Liver (tissue), 3 donors: ENCODE measurements at regions not wholly inside any gene's neighbourhood (a gene's known extent, or its start where the extent isn't known, plus 50 kb on each side); places are given as distances from the start of the nearest gene placed in this dataset.

ENCODE experiments used
- CTCF ChIP-seq: fragments of 150-350 bp; IDR thresholded peaks from 2 replicates; pipeline ENCODE4 v1.5.1; 2017; ENCODE audit warnings: improper control_type of control experiment, low read depth, low read length; ENCODE audit not compliant: missing input control
- EGR1 ChIP-seq, 2 donors: IDR thresholded peaks; 2 replicates each; pipeline ENCODE4 v1.6.1; 2016 to 2018; ENCODE audit warnings: antibody characterized with exemption in 2 of 2, low read depth in 2 of 2
- FOXA1 ChIP-seq: IDR thresholded peaks from 2 replicates; pipeline ENCODE4 v1.6.1; 2016; ENCODE audit warnings: antibody characterized with exemption
- FOXA2 ChIP-seq: IDR thresholded peaks from 2 replicates; pipeline ENCODE4 v1.6.1; 2016; ENCODE audit warnings: antibody characterized with exemption
- HNF4A ChIP-seq, 2 donors: conservative IDR thresholded peaks; 2 replicates each; pipeline ENCODE4 v1.6.1; 2016; ENCODE audit warnings: antibody characterized with exemption in 2 of 2, mild to moderate bottlenecking in 2 of 2
- JUND ChIP-seq, 2 donors: IDR thresholded peaks; 2 replicates each; pipeline ENCODE4 v1.6.1; 2016; ENCODE audit warnings: antibody characterized with exemption in 2 of 2
- MAX ChIP-seq: IDR thresholded peaks from 2 replicates; pipeline ENCODE4 v1.6.1; 2016; ENCODE audit warnings: antibody characterized with exemption
- REST ChIP-seq: IDR thresholded peaks from 2 replicates; pipeline ENCODE4 v1.6.1; 2016; ENCODE audit warnings: antibody characterized with exemption, mild to moderate bottlenecking
- SP1 ChIP-seq: IDR thresholded peaks from 2 replicates; pipeline ENCODE4 v1.6.1; 2018; ENCODE audit warnings: antibody characterized with exemption, mild to moderate bottlenecking
- TAF1 ChIP-seq: conservative IDR thresholded peaks from 2 replicates; pipeline ENCODE4 v1.6.1; 2016; ENCODE audit warnings: antibody characterized with exemption, mild to moderate bottlenecking
- YY1 ChIP-seq: IDR thresholded peaks from 2 replicates; pipeline ENCODE4 v1.6.1; 2016; ENCODE audit warnings: antibody characterized with exemption, mild to moderate bottlenecking
- ZBTB33 ChIP-seq: IDR thresholded peaks from 2 replicates; pipeline ENCODE4 v1.6.1; 2016; ENCODE audit warnings: antibody characterized with exemption
- donor health status: healthy.
- donor health status: healthy.

- TF ChIP-seq CTCF (no peak), MAX (no peak), REST (no peak), FOXA2 (no peak), HNF4A (conservative IDR thresholded peaks at IDR 0.05) (no peak), EGR1 (IDR thresholded peaks at IDR 0.05; ENCODE audit: low read depth in 2 of 2) (no peak), FOXA1 (no peak), YY1 (no peak), JUND (IDR thresholded peaks at IDR 0.05) (no peak), ZBTB33 (no peak), TAF1 (no peak), SP1 (no peak)
These were observed 67.9 kb upstream of the E2F3 start for GRCh38 chr6:20333721-20334269.
